ENCODE measurements at regions not wholly inside any gene's neighbourhood (a gene's known extent, or its start where the extent isn't known, plus 50 kb on each side); places are given as distances from the start of the nearest gene placed in this dataset.

DNA sequence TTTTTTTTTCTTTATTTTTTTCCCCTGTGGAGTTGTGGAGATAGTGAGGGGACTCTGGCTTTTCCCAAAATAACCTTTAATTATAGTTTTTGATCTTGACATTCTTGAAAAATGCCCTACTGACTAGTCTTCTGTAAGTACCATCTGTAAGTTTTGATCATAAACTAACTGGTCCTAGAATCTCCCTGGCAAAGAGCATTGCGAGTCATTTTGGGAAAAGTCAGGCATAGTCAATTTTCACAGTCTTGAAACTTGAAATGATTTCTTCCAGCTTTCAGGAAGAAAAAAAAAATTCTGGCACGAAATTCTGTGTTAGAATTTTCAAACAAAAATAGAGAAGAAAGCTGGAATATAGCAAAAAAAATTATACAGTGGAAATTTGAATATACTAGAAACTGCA is 181.2 kb upstream of the SNX7 start:
- no peak for DNase-seq (ENCODE audit: low read depth)

DNA sequence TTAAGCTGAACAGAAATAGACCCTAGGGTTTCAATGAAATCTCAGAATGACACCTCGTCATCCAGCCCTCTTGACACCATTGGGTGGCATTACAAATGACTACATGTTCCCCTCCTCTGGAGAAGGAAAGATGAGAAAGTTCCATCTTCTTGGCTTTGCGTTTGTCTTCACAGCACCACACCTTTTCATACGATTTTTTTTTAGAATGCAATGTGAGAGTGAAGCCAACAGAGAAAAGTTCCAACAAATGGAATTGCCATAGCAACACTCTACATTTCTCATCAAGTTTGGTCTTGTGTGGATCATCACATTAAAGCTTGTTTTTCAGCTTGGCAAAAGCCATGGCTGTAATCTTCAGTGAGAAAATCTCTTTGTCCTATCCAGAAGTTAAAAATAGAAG is 183.4 kb upstream of the SNX7 start:
- no peak for DNase-seq (ENCODE audit: low read depth)

DNA sequence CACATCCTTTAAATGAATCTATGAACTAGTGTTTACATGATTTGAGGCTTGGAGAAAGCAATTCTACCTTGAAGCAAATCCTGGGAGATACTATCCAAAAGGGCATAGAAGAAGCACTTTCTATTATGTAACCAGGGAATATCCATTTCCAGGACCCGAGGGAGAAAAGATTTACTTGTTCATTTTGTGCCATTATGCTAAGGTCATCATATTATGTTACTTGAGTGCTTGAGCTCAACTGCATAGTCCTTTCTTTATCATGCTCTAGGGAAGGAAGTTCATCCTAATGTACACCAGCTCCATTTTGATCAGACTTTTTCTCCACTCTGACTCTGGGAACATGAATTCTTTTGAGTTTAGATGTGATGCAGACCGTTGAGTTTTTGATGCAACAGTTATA is 188.6 kb upstream of the SNX7 start:
- DNase-seq (ENCODE audit: low read depth): no peak

DNA sequence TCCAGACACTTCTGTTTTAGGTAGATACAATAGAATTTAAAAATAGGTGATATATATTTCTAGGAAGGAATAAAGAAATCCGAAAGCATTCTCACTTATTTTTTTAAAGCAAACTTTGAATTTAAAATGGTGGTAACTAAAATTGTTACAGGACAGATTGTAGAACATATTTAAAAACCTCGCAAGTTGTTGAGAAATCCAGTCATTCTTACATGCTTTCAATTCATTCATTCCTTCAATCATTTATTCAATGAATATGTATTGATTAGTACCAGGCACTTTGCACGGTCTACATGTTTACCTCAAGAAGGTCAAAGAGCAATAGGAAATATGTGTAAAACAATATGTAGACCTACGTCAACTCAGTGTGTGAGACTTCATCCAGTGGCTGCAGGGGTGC is 189.9 kb upstream of the SNX7 start:
- DNase-seq (ENCODE audit: low read depth): no peak

DNA sequence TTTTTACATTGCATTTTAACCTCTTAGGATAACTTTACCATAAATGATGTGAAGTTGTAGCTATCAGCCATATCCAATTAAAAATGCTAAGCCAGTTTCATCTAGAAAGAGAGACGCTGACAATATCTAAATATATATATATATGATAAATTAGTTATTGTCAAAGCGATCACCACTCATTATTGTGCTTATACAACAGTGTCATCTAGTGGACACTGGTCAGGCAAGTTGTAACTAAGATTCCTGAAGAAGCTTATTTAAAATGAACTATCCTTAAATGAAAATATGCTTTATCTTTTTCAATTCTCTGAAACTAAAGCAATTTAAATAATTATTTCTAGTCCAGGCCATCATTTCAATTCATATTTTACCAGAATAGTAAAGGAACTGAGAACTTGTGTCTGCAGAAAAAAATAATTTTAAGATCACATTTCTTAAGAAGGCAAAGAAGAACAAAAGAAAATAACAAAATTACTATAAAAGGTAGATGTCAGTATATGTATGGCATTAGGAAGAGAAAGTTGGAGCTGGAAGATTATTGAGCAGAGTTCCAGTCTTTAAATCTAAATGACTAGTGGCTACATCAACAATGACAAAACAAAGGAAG is 193.3 kb upstream of the SNX7 start:
- DNase-seq (ENCODE audit: low read depth): no peak

GRCh38 chr1:98467586-98467985 is 193.9 kb upstream of the SNX7 start:
- DNase-seq (ENCODE audit: low read depth): no peak

GRCh38 chr1:98467122-98467521 is 194.4 kb upstream of the SNX7 start:
- DNase-seq (ENCODE audit: low read depth): no peak

DNA sequence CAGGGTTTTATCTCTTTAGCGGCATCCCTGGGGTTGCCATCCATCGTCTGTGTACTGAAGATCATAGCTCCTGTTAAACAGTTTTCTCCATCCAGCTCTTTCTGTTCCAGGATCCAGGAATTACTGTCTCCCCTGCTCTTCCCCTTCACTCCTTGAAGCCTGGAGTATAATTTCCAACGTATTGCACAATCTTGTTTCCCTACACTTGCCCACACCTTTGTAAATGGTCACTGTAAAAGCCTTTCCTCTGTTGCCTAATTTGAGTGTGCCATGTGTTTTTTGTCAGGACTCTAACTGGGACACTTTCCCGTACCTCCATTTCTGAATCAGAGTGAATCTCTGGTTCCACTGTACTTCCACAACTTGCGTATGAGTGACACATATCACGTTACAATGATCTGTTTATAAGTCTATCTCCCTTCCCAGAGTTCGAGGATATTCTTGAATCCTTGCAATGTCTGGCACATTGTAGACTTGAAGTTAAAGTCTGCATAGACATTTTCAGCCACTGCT is 199.6 kb upstream of the SNX7 start:
- no peak for DNase-seq (ENCODE audit: low read depth)

DNA sequence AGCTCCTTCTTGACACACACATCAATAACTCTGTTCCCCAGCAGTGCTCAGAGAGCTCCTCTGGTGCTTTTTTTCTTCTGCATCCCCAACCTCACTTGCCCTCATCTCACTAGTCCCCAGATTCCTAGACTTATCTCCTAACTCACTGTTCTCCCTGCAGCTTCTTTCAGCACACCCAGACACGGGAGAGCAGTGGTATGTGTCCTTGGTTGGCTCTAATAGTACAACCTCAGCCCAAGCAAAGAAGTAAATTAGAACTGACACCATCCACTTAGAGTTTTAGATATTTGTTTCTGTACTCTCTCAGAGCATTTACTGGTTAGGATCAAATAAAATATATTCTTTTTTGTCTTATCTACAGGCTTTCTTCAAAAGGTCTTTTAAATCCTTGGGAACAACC is 201.4 kb upstream of the SNX7 start:
- no peak for DNase-seq (ENCODE audit: low read depth)

DNA sequence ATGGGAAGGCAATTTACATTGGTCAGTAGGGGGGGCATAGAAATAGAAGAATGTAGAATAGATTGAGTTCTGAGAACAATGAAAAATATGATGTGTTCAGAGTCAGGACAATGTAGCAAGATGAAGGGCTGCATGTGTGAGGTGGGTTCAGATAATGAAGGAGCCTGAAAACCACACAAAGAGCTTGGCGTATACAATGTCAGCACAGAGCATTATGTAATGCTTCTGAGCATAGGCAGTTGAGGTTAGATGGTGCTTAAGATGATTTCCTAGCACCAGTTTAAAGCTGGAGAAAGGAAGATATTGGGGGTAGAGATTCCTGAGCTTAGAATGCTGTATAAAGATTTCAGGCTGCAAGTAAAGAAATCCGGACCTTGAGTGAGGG is 202.0 kb upstream of the SNX7 start:
- DNase-seq (ENCODE audit: low read depth): no peak

GRCh38 chr1:98458511-98459485 is 202.7 kb upstream of the SNX7 start:
- no peak for DNase-seq (ENCODE audit: low read depth)

DNA sequence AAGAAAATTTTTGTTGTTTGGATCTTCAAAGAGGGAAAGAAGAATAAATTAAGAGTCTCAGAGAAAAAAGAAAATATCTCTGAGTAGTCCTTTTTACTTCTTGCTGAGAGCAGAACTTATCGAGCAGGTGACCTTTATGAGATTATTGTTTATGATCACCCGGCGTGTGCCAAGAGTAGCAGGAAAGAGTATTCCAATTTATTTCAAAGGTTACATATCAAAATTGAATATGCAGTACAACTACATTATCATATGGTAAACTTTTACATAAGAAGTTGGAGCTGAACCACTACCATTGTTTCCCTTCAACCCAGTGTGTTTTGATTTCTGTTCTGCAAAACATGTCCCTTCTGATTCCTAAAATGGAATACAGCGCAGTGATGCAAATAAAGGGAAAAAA is 204.3 kb upstream of the SNX7 start:
- DNase-seq (ENCODE audit: low read depth): no peak

DNA sequence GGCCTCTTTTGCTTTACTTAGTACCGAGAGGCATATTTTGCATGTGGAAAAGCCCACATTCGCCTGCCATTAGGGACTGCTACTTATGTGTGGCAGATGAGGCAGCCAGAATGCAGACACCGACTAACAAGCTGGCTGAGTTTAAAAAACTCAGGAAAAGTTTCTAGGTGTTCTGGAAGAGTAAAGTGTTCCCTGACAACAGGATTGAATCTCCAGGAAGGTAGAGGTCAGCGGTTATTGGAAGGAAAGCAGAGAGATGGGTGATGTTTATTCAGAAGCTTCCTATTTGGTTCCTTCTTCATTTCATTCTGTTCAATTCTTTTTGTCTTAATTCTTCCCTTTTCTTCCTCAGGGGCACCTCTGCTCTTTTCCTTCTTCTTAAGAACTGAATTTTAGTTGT is 206.9 kb upstream of the SNX7 start:
- DNase-seq (ENCODE audit: low read depth): no peak

- no peak for DNase-seq (ENCODE audit: low read depth)
Measured at GRCh38 chr1:98453066-98453465, 208.5 kb upstream of the SNX7 start.

- no peak for DNase-seq (ENCODE audit: low read depth)
Measured at GRCh38 chr1:98452162-98452561, 209.4 kb upstream of the SNX7 start.

GRCh38 chr1:98441281-98441680 is 220.2 kb upstream of the SNX7 start:
- DNase-seq (ENCODE audit: low read depth): no peak

- no peak for DNase-seq (ENCODE audit: low read depth)
Measured at GRCh38 chr1:98439471-98439870, 222.1 kb upstream of the SNX7 start.

DNA sequence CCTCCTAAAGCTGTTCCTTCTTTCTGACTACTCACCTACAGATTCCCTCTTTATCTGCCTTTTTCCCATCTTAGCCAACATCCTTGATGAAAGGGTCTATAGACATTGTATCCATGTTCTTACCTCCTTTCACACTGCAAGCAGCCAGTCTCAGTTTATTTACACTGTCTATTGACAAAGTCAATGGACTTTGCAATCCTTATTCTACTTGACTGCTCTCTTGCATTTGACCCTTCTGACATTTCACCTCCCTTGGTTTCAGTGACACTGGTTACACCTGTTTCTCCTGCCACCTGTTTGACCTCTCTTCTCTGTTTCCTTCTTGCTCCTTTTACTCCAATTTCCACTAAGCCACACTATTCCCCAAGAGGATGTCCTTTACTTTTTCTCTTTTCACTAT is 224.0 kb upstream of the SNX7 start:
- no peak for DNase-seq (ENCODE audit: low read depth)

DNA sequence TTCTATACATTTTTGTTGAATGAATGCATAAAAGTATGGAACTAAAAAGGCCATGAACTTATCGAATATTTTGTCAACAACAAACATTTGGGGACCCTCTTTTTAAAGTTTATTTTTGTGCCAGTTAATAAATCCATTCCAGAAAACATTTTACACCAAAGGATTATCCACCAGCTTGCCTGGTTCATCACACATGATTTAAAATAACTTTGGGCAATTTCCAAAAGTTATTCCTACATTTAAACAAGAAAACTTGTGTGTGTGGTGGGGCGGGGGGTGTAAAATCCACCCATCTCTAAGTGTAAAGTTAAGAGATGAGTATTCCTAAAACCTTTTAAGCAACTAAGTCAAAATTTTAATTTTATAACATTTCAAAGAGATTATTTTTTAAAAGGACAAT is 224.5 kb upstream of the SNX7 start:
- no peak for DNase-seq (ENCODE audit: low read depth)

- no peak for DNase-seq (ENCODE audit: low read depth)
Measured at GRCh38 chr1:98429965-98430443, 231.5 kb upstream of the SNX7 start.

GRCh38 chr1:98428864-98429263 is 232.7 kb upstream of the SNX7 start:
- DNase-seq (ENCODE audit: low read depth): no peak

DNA sequence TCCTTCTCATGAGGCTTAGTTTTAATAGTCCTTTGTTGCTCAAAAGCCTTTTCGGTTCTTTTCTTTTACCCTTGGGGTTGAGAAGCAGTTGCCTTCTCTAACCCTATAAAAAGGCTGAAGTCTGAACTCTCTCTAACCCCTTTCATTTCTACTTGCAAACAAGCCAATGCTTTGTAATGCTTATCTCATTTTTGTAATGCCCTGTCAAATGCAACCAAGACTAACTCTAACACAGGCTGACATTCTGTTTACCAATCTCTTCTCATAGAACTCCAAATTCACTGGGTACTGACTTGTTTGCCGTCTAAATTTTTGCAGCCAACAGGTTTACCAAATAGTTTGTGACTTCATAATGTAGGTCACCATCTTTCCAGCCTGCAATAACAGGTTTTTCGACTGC is 233.9 kb upstream of the SNX7 start:
- DNase-seq (ENCODE audit: low read depth): no peak

- DNase-seq (ENCODE audit: low read depth): no peak
Measured at GRCh38 chr1:98426092-98426491, 235.4 kb upstream of the SNX7 start.

All from activated T-cell treated with anti-CD3 and anti-CD28 coated beads for 24 hours (primary cell).